ENCODE measurements at regions not wholly inside any gene's neighbourhood (a gene's known extent, or its start where the extent isn't known, plus 50 kb on each side); places are given as distances from the start of the nearest gene placed in this dataset.

DNA sequence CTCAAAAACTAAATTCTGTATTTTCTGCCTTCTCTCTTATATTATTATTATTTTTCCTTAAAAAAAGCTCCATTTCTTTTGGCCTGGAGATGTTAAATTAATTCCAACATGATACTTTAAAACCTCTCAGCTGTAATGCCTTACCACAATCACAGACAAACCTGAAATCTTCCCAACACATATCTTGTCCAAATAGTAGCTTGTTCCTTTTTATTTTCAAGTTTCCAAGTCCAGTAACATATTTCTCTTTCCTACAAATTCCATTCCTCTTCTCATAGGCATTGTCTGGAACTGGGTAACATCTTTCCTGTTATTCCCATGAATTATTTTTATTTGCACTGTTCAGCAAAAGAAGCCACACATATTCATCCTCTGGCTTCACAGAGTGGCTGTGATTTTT is 137.0 kb downstream of the SLITRK6 start:
- H3K79me2 ChIP-seq (ENCODE audit: low read length), result no peaks in the 10 kb centered on the region
- H3K9me2 ChIP-seq (replicated peaks; ENCODE audit: low read length), result no peaks in the 10 kb centered on the region
- H3K9me3 ChIP-seq (ENCODE audit: low read length), result no peaks in the 10 kb centered on the region
- ATAC-seq (no peak), DNase-seq (no peak)
- no peak overlapping the region for H3K4me3 ChIP-seq (ENCODE audit: low read length)
- CTCF ChIA-PET, result no interaction called here
- TF ChIP-seq EZH2 (IDR thresholded peaks at IDR 0.05; ENCODE audit: low read length, unreplicated experiment) (no peak), EZH2phosphoT487 (IDR thresholded peaks at IDR 0.05; ENCODE audit: borderline replicate concordance, low read length) (no peak)
- TF ChIP-seq, protein P1, sequence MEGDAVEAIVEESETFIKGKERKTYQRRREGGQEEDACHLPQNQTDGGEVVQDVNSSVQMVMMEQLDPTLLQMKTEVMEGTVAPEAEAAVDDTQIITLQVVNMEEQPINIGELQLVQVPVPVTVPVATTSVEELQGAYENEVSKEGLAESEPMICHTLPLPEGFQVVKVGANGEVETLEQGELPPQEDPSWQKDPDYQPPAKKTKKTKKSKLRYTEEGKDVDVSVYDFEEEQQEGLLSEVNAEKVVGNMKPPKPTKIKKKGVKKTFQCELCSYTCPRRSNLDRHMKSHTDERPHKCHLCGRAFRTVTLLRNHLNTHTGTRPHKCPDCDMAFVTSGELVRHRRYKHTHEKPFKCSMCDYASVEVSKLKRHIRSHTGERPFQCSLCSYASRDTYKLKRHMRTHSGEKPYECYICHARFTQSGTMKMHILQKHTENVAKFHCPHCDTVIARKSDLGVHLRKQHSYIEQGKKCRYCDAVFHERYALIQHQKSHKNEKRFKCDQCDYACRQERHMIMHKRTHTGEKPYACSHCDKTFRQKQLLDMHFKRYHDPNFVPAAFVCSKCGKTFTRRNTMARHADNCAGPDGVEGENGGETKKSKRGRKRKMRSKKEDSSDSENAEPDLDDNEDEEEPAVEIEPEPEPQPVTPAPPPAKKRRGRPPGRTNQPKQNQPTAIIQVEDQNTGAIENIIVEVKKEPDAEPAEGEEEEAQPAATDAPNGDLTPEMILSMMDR (conservative IDR thresholded peaks at IDR 0.05; ENCODE audit: low read depth, low read length), result no peak
- H3K36me3 ChIP-seq (ENCODE audit: low read depth, low read length), result no peaks in the 10 kb centered on the region
- H2AFZ ChIP-seq (ENCODE audit: low read length), result no peak overlapping the region
- H3K27me3 ChIP-seq (ENCODE audit: low read length), result no peaks in the 10 kb centered on the region
- no peak overlapping the region for H3K9ac ChIP-seq (ENCODE audit: low read length)
- no peak overlapping the region for H3K27ac ChIP-seq (ENCODE audit: low read length)
- POLR2A ChIA-PET (ENCODE audit: unreplicated experiment), result no interaction called here
- no peaks in the 10 kb centered on the region for H4K20me1 ChIP-seq (ENCODE audit: low read length)
- no peak overlapping the region for H3K4me2 ChIP-seq (ENCODE audit: low read length)
- BruUV-seq (replicated peaks), result no TSS peak
- H3F3A ChIP-seq (ENCODE audit: low read length, unreplicated experiment), result no peaks in the 10 kb centered on the region
- H3K4me1 ChIP-seq (ENCODE audit: insufficient read depth, low read length), result peaks cover 7% of the 10 kb centered on the region
- intact Hi-C loops (cut with micrococcal nuclease), result no loop called here

DNA sequence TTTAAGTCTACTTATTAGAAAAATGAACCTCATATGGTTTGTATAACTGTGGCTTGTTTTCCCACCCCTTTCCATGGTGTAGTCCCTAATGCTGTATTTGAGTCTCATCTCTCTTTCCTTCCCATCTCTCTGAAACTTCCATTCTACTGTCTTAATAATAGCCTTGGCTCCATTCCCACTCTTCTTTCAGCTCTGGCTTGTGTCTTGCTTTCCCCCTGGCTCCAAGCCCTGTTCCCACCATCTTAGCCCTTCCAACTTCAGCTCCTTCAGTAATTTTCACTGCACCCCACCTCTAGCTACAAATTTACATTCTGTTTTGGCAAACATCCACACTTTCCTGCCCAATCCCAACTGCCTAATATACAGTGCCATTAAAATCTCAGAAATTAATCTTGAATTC is 137.5 kb downstream of the SLITRK6 start:
- POLR2A ChIA-PET (ENCODE audit: unreplicated experiment), result no interaction called here
- BruUV-seq (replicated peaks), result no TSS peak
- no peak overlapping the region for H3K4me2 ChIP-seq (ENCODE audit: low read length)

DNA sequence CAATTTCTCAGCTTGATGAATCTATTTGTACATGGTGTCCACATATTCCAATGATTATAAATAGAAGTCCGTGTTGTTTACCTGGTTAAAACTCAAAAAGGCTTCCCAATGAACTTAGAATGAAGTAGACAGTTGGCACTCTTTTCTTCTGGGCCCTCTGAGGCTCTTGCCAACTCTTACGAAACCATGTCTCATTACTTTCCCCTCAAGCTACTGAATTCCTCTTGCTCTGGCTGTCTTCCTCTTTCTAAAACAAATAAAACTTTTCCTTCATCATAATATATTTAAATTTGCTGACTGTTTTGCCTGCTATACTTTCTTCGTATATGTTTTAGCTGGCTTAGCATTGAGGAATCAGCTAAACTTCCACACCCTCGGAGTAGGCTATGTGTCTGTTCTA is 139.7 kb downstream of the SLITRK6 start:
- CTCF ChIA-PET, result no interaction called here
- DNase-seq (peak; percentile 56), ATAC-seq (0 out of 2 replicates have a peak, but pooled peaks have one; percentile 22)
- Histone ChIP-seq H3K9me2 (replicated peaks; ENCODE audit: low read length) (no peaks in the 10 kb centered on the region), H3K27ac (ENCODE audit: low read length) (no peak overlapping the region), H3K9me3 (ENCODE audit: low read length) (no peaks in the 10 kb centered on the region), H3F3A (ENCODE audit: low read length, unreplicated experiment) (no peaks in the 10 kb centered on the region), H3K36me3 (ENCODE audit: low read depth, low read length) (no peaks in the 10 kb centered on the region), H3K4me2 (ENCODE audit: low read length) (no peak overlapping the region), H2AFZ (ENCODE audit: low read length) (no peak overlapping the region), H4K20me1 (ENCODE audit: low read length) (no peaks in the 10 kb centered on the region), H3K4me3 (ENCODE audit: low read length) (no peak overlapping the region), H3K4me1 (ENCODE audit: insufficient read depth, low read length) (no peaks in the 10 kb centered on the region; the same call in 1 of the 2 replicates), H3K9ac (ENCODE audit: low read length) (no peak overlapping the region), H3K79me2 (ENCODE audit: low read length) (no peaks in the 10 kb centered on the region), H3K27me3 (ENCODE audit: low read length) (no peaks in the 10 kb centered on the region)
- TF ChIP-seq, protein P1 (conservative IDR thresholded peaks at IDR 0.05; ENCODE audit: low read depth, low read length), result no peak
- TF ChIP-seq EZH2 (IDR thresholded peaks at IDR 0.05; ENCODE audit: low read length, unreplicated experiment) (no peak), EZH2phosphoT487 (IDR thresholded peaks at IDR 0.05; ENCODE audit: borderline replicate concordance, low read length) (no peak)
- intact Hi-C loops (cut with micrococcal nuclease), result no loop called here
- no TSS peak for BruUV-seq (replicated peaks)
- POLR2A ChIA-PET (ENCODE audit: unreplicated experiment), result no interaction called here

More for the DNA sequence above, 137.5 kb downstream of the SLITRK6 start:
- Histone ChIP-seq H3K9ac (ENCODE audit: low read length) (no peak overlapping the region), H4K20me1 (ENCODE audit: low read length) (no peaks in the 10 kb centered on the region), H3K9me2 (replicated peaks; ENCODE audit: low read length) (no peaks in the 10 kb centered on the region), H3K4me1 (ENCODE audit: insufficient read depth, low read length) (peaks cover 7% of the 10 kb centered on the region), H3K27me3 (ENCODE audit: low read length) (no peaks in the 10 kb centered on the region), H3K27ac (ENCODE audit: low read length) (no peak overlapping the region), H3F3A (ENCODE audit: low read length, unreplicated experiment) (no peaks in the 10 kb centered on the region), H3K79me2 (ENCODE audit: low read length) (no peaks in the 10 kb centered on the region), H3K9me3 (ENCODE audit: low read length) (no peaks in the 10 kb centered on the region), H3K36me3 (ENCODE audit: low read depth, low read length) (no peaks in the 10 kb centered on the region), H3K4me3 (ENCODE audit: low read length) (no peak overlapping the region), H2AFZ (ENCODE audit: low read length) (no peak overlapping the region)
- ATAC-seq, result no peak
- TF ChIP-seq EZH2 (IDR thresholded peaks at IDR 0.05; ENCODE audit: low read length, unreplicated experiment) (no peak), EZH2phosphoT487 (IDR thresholded peaks at IDR 0.05; ENCODE audit: borderline replicate concordance, low read length) (no peak)
- TF ChIP-seq, protein P1 (conservative IDR thresholded peaks at IDR 0.05; ENCODE audit: low read depth, low read length), result no peak
- CTCF ChIA-PET, result no interaction called here
- no peak for DNase-seq
- intact Hi-C loops (cut with micrococcal nuclease), result no loop called here
